Loucy (cell line): ENCODE measurements at regions not wholly inside any gene's neighbourhood (a gene's known extent, or its start where the extent isn't known, plus 50 kb on each side); places are given as distances from the start of the nearest gene placed in this dataset.

Experiments
- CTCF ChIP-seq: fragments of 200-600 bp; sonication (generic); conservative IDR thresholded peaks from 2 replicates; pipeline ENCODE4 v1.5.1; 2014; ENCODE audit warnings: mild to moderate bottlenecking, antibody characterized with exemption, low read length
- EZH2phosphoT487 ChIP-seq: fragments of 200-600 bp; IDR thresholded peaks from 2 replicates; pipeline ENCODE4 v1.6.1; 2018; ENCODE audit warnings: antibody characterized with exemption, mild to moderate bottlenecking, moderate library complexity, borderline replicate concordance

- TF ChIP-seq CTCF, result no peak
- TF ChIP-seq EZH2phosphoT487, result no peak
These were observed 99.6 kb upstream of the MBNL2 start for GRCh38 chr13:97122381-97122996.
